Activated CD4-positive, alpha-beta T cell treated with anti-CD3 and anti-CD28 coated beads for 1 hour (primary cell): ENCODE measurements at regions not wholly inside any gene's neighbourhood (a gene's known extent, or its start where the extent isn't known, plus 50 kb on each side); places are given as distances from the start of the nearest gene placed in this dataset.

Experiments
- DNase-seq: peaks from one replicate; pipeline ENCODE4 v3.0.0-alpha.2; 2020

- DNase-seq, result no peak
Measured at GRCh38 chr3:117091676-117092075, 382.1 kb downstream of the TUSC7 start.

GRCh38 chr3:117096549-117096948 is 387.0 kb downstream of the TUSC7 start:
- no peak for DNase-seq

- DNase-seq, result no peak
Measured at GRCh38 chr3:117097351-117097750, 387.8 kb downstream of the TUSC7 start.

GRCh38 chr3:117101697-117102096 is 392.1 kb downstream of the TUSC7 start:
- DNase-seq, result no peak

GRCh38 chr3:117102426-117102825 is 392.8 kb downstream of the TUSC7 start:
- DNase-seq, result no peak

- no peak for DNase-seq
Measured at GRCh38 chr3:117103675-117104074, 394.1 kb downstream of the TUSC7 start.

GRCh38 chr3:117104381-117104780 is 394.8 kb downstream of the TUSC7 start:
- DNase-seq, result no peak

GRCh38 chr3:117104792-117105191 is 395.2 kb downstream of the TUSC7 start:
- DNase-seq, result no peak

GRCh38 chr3:117105686-117106085 is 396.1 kb downstream of the TUSC7 start:
- no peak for DNase-seq

GRCh38 chr3:117106396-117106795 is 396.8 kb downstream of the TUSC7 start:
- DNase-seq, result no peak

GRCh38 chr3:117107946-117108345 is 398.4 kb downstream of the TUSC7 start:
- DNase-seq, result no peak

- DNase-seq, result no peak
Measured at GRCh38 chr3:117109178-117109577, 399.6 kb downstream of the TUSC7 start.

- DNase-seq, result no peak
Measured at GRCh38 chr3:117114517-117115265, 405.1 kb downstream of the TUSC7 start.

- DNase-seq, result no peak
Measured at GRCh38 chr3:117117188-117117936, 407.8 kb downstream of the TUSC7 start.

GRCh38 chr3:117118604-117119003 is 409.0 kb downstream of the TUSC7 start:
- no peak for DNase-seq

GRCh38 chr3:117120014-117120413 is 410.4 kb downstream of the TUSC7 start:
- DNase-seq, result no peak

- DNase-seq, result no peak
Measured at GRCh38 chr3:117122609-117123008, 413.0 kb downstream of the TUSC7 start.

- no peak for DNase-seq
Measured at GRCh38 chr3:117126460-117126859, 416.9 kb downstream of the TUSC7 start.

- no peak for DNase-seq
Measured at GRCh38 chr3:117126946-117127546, 417.5 kb downstream of the TUSC7 start.

GRCh38 chr3:117128133-117128532 is 418.6 kb downstream of the TUSC7 start:
- DNase-seq, result no peak

GRCh38 chr3:117128872-117129271 is 419.3 kb downstream of the TUSC7 start:
- no peak for DNase-seq

- no peak for DNase-seq
Measured at GRCh38 chr3:117129516-117129915, 419.9 kb downstream of the TUSC7 start.

- DNase-seq, result no peak
Measured at GRCh38 chr3:117130222-117130621, 420.6 kb downstream of the TUSC7 start.

GRCh38 chr3:117131259-117131658 is 421.7 kb downstream of the TUSC7 start:
- DNase-seq, result no peak
